IMR-90 (cell line): ENCODE measurements at regions not wholly inside any gene's neighbourhood (a gene's known extent, or its start where the extent isn't known, plus 50 kb on each side); places are given as distances from the start of the nearest gene placed in this dataset.

ENCODE experiments used
- ATAC-seq: fragments of 200-7000 bp; cut with Tn5 transposase; 2 replicates; pipeline ENCODE4 v1.9.1; 2020; ENCODE audit warnings: low read depth, mild to moderate bottlenecking, moderate library complexity
- BruUV-seq: library from RNA; stranded (reverse); fragments of 400-500 nt; replicated peaks from 2 replicates; lab custom pipeline; 2021; lab: Mats Ljungman, UMichigan
- CTCF ChIA-PET: fragments of 300-600 bp; formaldehyde crosslinking; extraction: SDS; loops from one replicate; lab custom pipeline; 2021; ENCODE audit warnings: antibody characterized with exemption; lab: Yijun Ruan, JAX
- POLR2A ChIA-PET: fragments of 300-600 bp; sonication (Branson Sonifier 250); formaldehyde crosslinking; loops from one replicate; lab custom pipeline; 2022; ENCODE audit warnings: antibody characterized with exemption; ENCODE audit not compliant: unreplicated experiment; lab: Charles Lee
- DNase-seq: peaks from one replicate; pipeline ENCODE4 v3.0.0; 2013
- H2AFZ ChIP-seq: replicated peaks from 2 replicates; pipeline ENCODE3; 2013; ENCODE audit warnings: low read length, mild to moderate bottlenecking; ENCODE audit not compliant: poor library complexity
- H2AK5ac ChIP-seq: 2 replicates; pipeline ENCODE4 v1.6.1; 2013; ENCODE audit warnings: low read depth, low read length, inconsistent platforms
- H2AK9ac ChIP-seq: replicated peaks from 2 replicates; pipeline ENCODE3; 2013; ENCODE audit warnings: mild to moderate bottlenecking, low read depth, low read length, moderate library complexity; ENCODE audit not compliant: poor library complexity
- H2BK120ac ChIP-seq: 2 replicates; pipeline ENCODE4 v1.6.1; 2013; ENCODE audit warnings: low read depth, low read length, inconsistent platforms
- H2BK15ac ChIP-seq: 3 replicates; pipeline ENCODE4 v1.6.1; 2013; ENCODE audit warnings: low read depth, low read length, inconsistent platforms
- H2BK20ac ChIP-seq: 2 replicates; pipeline ENCODE4 v1.6.1; 2013; ENCODE audit warnings: low read depth, mild to moderate bottlenecking, inconsistent platforms, low read length, moderate library complexity
- H2BK5ac ChIP-seq: 2 replicates; pipeline ENCODE4 v1.6.1; 2013; ENCODE audit warnings: mild to moderate bottlenecking, low read depth, low read length, inconsistent platforms; ENCODE audit not compliant: poor library complexity, severe bottlenecking
- H3K14ac ChIP-seq: replicated peaks from 2 replicates; pipeline ENCODE4 v1.6.1; 2013; ENCODE audit warnings: low read depth, low read length, inconsistent platforms
- H3K18ac ChIP-seq: 2 replicates; pipeline ENCODE4 v1.6.1; 2013; ENCODE audit warnings: low read depth, low read length, control low read depth
- H3K23ac ChIP-seq: 2 replicates; pipeline ENCODE4 v1.6.1; 2013; ENCODE audit warnings: low read depth, low read length, inconsistent platforms
- H3K27ac ChIP-seq: 2 replicates; pipeline ENCODE4 v1.5.1; 2013; ENCODE audit warnings: mild to moderate bottlenecking, control low read depth, low read length; ENCODE audit not compliant: insufficient read depth
- H3K27me3 ChIP-seq: 2 replicates; pipeline ENCODE4 v1.6.1; 2013; ENCODE audit warnings: low read length; ENCODE audit not compliant: control insufficient read depth, insufficient read depth
- H3K36me3 ChIP-seq: 2 replicates; pipeline ENCODE4 v1.6.1; 2013; ENCODE audit warnings: low read length, mixed read lengths; ENCODE audit not compliant: control insufficient read depth, insufficient read depth
- H3K4ac ChIP-seq: 2 replicates; pipeline ENCODE4 v1.6.1; 2013; ENCODE audit warnings: low read depth, low read length, inconsistent platforms
- H3K4me1 ChIP-seq: 2 replicates; pipeline ENCODE4 v1.6.1; 2013; ENCODE audit warnings: low read length, mixed read lengths; ENCODE audit not compliant: control insufficient read depth, insufficient read depth
- H3K4me2 ChIP-seq: 2 replicates; pipeline ENCODE4 v1.6.1; 2013; ENCODE audit warnings: low read depth, mild to moderate bottlenecking, control low read depth, low read length, moderate library complexity
- H3K4me3 ChIP-seq: 2 replicates; pipeline ENCODE4 v1.5.1; 2013; ENCODE audit warnings: low read depth, mild to moderate bottlenecking, control low read depth, low read length, moderate library complexity; ENCODE audit not compliant: insufficient read depth
- H3K56ac ChIP-seq: 2 replicates; pipeline ENCODE4 v1.6.1; 2013; ENCODE audit warnings: low read length, inconsistent platforms; ENCODE audit not compliant: insufficient read depth; ENCODE audit errors: extremely low read depth
- H3K79me1 ChIP-seq, 2 experiments: 2 replicates each; pipeline ENCODE4 v1.6.1; 2013; ENCODE audit warnings: low read length in 2 of 2, inconsistent platforms in 1 of 2, low read depth in 1 of 2
- H3K9ac ChIP-seq: 2 replicates; pipeline ENCODE4 v1.6.1; 2013; ENCODE audit warnings: low read depth, low read length, control low read depth
- H3K9me1 ChIP-seq: 2 replicates; pipeline ENCODE4 v1.6.1; 2013; ENCODE audit warnings: low read length, inconsistent platforms; ENCODE audit not compliant: insufficient read depth
- H3K9me3 ChIP-seq: 2 replicates; pipeline ENCODE4 v1.6.1; 2013; ENCODE audit warnings: low read length; ENCODE audit not compliant: control insufficient read depth, insufficient read depth
- H4K20me1 ChIP-seq: 2 replicates; pipeline ENCODE4 v1.6.1; 2013; ENCODE audit warnings: low read length, inconsistent platforms; ENCODE audit not compliant: insufficient read depth
- H4K5ac ChIP-seq: 2 replicates; pipeline ENCODE4 v1.6.1; 2013; ENCODE audit warnings: mild to moderate bottlenecking, low read depth, low read length, control low read depth
- H4K8ac ChIP-seq, 2 experiments: 2 replicates each; pipeline ENCODE4 v1.6.1; 2013; ENCODE audit warnings: low read depth in 2 of 2, low read length in 2 of 2, control low read depth in 1 of 2, inconsistent platforms in 1 of 2
- H4K91ac ChIP-seq: 2 replicates; pipeline ENCODE4 v1.6.1; 2013; ENCODE audit warnings: low read depth, low read length, inconsistent platforms; ENCODE audit not compliant: insufficient read depth
- CHD1 ChIP-seq: IDR thresholded peaks from 2 replicates; pipeline ENCODE4 v1.6.1; 2012; ENCODE audit warnings: low read depth, low read length, improper control_type of control experiment
- FOS ChIP-seq: fragments of 150-350 bp; IDR thresholded peaks from 2 replicates; pipeline ENCODE4 v1.6.1; 2016; ENCODE audit warnings: low read depth, low read length
- POLR2A ChIP-seq: IDR thresholded peaks from 2 replicates; pipeline ENCODE4 v1.6.1; 2012; ENCODE audit warnings: mild to moderate bottlenecking, low read depth, low read length
- RAD21 ChIP-seq: IDR thresholded peaks from 2 replicates; pipeline ENCODE4 v1.6.1; 2012; ENCODE audit warnings: low read length, improper control_type of control experiment
- WGBS, 2 experiments: methylation state at CpG; one replicate each; pipeline versions ENCODE4 v1.1.5 to v1.1.7; 2013; ENCODE audit warnings: missing lambda C conversion rate in 2 of 2; ENCODE audit not compliant: insufficient read length in 1 of 2; ENCODE audit errors: extremely low coverage in 2 of 2; 5-methylcytosine and 5-hydroxymethylcytosine counted together
- dilution Hi-C: fragments of 300-500 bp; cut with HindIII; formaldehyde crosslinking; loops from one replicate; pipeline ENCODE4 v1.14.3; 2018; ENCODE audit warnings: low sequenced_read_pairs; ENCODE audit not compliant: unreplicated experiment
- in situ Hi-C: fragments of 300-500 bp; cut with MboI; formaldehyde crosslinking; loops from 3 replicates; pipeline ENCODE4 v1.14.3; 2019; ENCODE audit warnings: low sequenced_read_pairs, inconsistent platforms, mixed read lengths
- intact Hi-C: fragments of 100-400 bp; cut with micrococcal nuclease; formaldehyde crosslinking; loops from 2 replicates; pipeline ENCODE4 v1.10.0; 2022

GRCh38 chr2:144158096-144158495 lies 361.8 kb downstream of the ZEB2 start:
- H2BK20ac ChIP-seq: no peak overlapping the region
- H2AK5ac ChIP-seq: no peak overlapping the region
- H3K9me3 ChIP-seq: no peaks in the 10 kb centered on the region
- H3K4me2 ChIP-seq: no peak overlapping the region
- H3K14ac ChIP-seq: no peak overlapping the region
- H4K8ac ChIP-seq: no peak overlapping the region
- intact Hi-C loops (no loop called here), dilution Hi-C loops (no loop called here), in situ Hi-C loops (no loop called here)
- ChIA-PET CTCF (no interaction called here), POLR2A (no interaction called here)
- no peak for DNase-seq
- H4K91ac ChIP-seq: no peak overlapping the region
- H3K9me1 ChIP-seq: no peaks in the 10 kb centered on the region
- no peak overlapping the region for H3K18ac ChIP-seq
- WGBS, 2 experiments: no CpG with 5 or more reads among the region's 2 CpGs
- H3K36me3 ChIP-seq: no peaks in the 10 kb centered on the region
- no peak overlapping the region for H2BK120ac ChIP-seq
- ATAC-seq: no peak
- H2BK5ac ChIP-seq: no peak overlapping the region
- no peaks in the 10 kb centered on the region for H3K79me1 ChIP-seq
- BruUV-seq: no TSS peak
- H2BK15ac ChIP-seq: no peak overlapping the region
- no peak overlapping the region for H2AK9ac ChIP-seq
- no peaks in the 10 kb centered on the region; the same call in 1 of the 2 replicates for H3K4me1 ChIP-seq
- no peak overlapping the region for H3K4me3 ChIP-seq
- H3K9ac ChIP-seq: no peak overlapping the region
- no peaks in the 10 kb centered on the region for H4K20me1 ChIP-seq
- no peak overlapping the region for H3K56ac ChIP-seq
- no peak overlapping the region for H3K4ac ChIP-seq
- no peak overlapping the region for H3K23ac ChIP-seq
- no peaks in the 10 kb centered on the region for H3K27me3 ChIP-seq
- H4K5ac ChIP-seq: no peak overlapping the region
- no peak overlapping the region for H3K27ac ChIP-seq
- no peak for TF ChIP-seq RAD21
- no peak for TF ChIP-seq POLR2A
- TF ChIP-seq FOS: no peak
- TF ChIP-seq CHD1: no peak
- no peak overlapping the region for H2AFZ ChIP-seq
